ENCODE measurements at regions not wholly inside any gene's neighbourhood (a gene's known extent, or its start where the extent isn't known, plus 50 kb on each side); places are given as distances from the start of the nearest gene placed in this dataset.

- intact Hi-C loops (cut with micrococcal nuclease) = no loop called here
Measured at GRCh38 chr2:84292545-84292944, 166.5 kb downstream of the SUCLG1 start.

- intact Hi-C loops (cut with micrococcal nuclease) = no loop called here
Measured at GRCh38 chr2:84290537-84290936, 168.5 kb downstream of the SUCLG1 start.

GRCh38 chr2:84288293-84288692 lies 170.8 kb downstream of the SUCLG1 start:
- intact Hi-C loops (cut with micrococcal nuclease) = no loop called here

GRCh38 chr2:84286878-84287277 lies 172.2 kb downstream of the SUCLG1 start:
- intact Hi-C loops (cut with micrococcal nuclease) = no loop called here

- intact Hi-C loops (cut with micrococcal nuclease) = no loop called here
Measured at GRCh38 chr2:84285056-84285747, 173.9 kb downstream of the SUCLG1 start.

GRCh38 chr2:84283506-84283905 lies 175.6 kb downstream of the SUCLG1 start:
- intact Hi-C loops (cut with micrococcal nuclease) = no loop called here

- intact Hi-C loops (cut with micrococcal nuclease) = no loop called here
Measured at GRCh38 chr2:84281510-84281909, 177.6 kb downstream of the SUCLG1 start.

GRCh38 chr2:84280873-84281272 lies 178.2 kb downstream of the SUCLG1 start:
- intact Hi-C loops (cut with micrococcal nuclease) = no loop called here

- intact Hi-C loops (cut with micrococcal nuclease) = no loop called here
Measured at GRCh38 chr2:84278386-84278785, 180.7 kb downstream of the SUCLG1 start.

- intact Hi-C loops (cut with micrococcal nuclease) = no loop called here
Measured at GRCh38 chr2:84276590-84277255, 182.4 kb downstream of the SUCLG1 start.

- intact Hi-C loops (cut with micrococcal nuclease) = no loop called here
Measured at GRCh38 chr2:84273406-84273805, 185.7 kb downstream of the SUCLG1 start.

- intact Hi-C loops (cut with micrococcal nuclease) = no loop called here
Measured at GRCh38 chr2:84271977-84272376, 187.1 kb downstream of the SUCLG1 start.

GRCh38 chr2:84257831-84258230 lies 201.2 kb downstream of the SUCLG1 start:
- intact Hi-C loops (cut with micrococcal nuclease) = no loop called here

- intact Hi-C loops (cut with micrococcal nuclease) = no loop called here
Measured at GRCh38 chr2:84251651-84252302, 207.3 kb downstream of the SUCLG1 start.

- intact Hi-C loops (cut with micrococcal nuclease) = no loop called here
Measured at GRCh38 chr2:84249140-84249539, 209.9 kb downstream of the SUCLG1 start.

- intact Hi-C loops (cut with micrococcal nuclease) = no loop called here
Measured at GRCh38 chr2:84247532-84247931, 211.5 kb downstream of the SUCLG1 start.

GRCh38 chr2:84243788-84244733 lies 215.0 kb downstream of the SUCLG1 start:
- intact Hi-C loops (cut with micrococcal nuclease) = no loop called here

- intact Hi-C loops (cut with micrococcal nuclease) = no loop called here
Measured at GRCh38 chr2:84238907-84239306, 220.2 kb downstream of the SUCLG1 start.

- intact Hi-C loops (cut with micrococcal nuclease) = no loop called here
Measured at GRCh38 chr2:84236288-84236687, 222.8 kb downstream of the SUCLG1 start.

GRCh38 chr2:84234103-84234502 lies 225.0 kb downstream of the SUCLG1 start:
- intact Hi-C loops (cut with micrococcal nuclease) = no loop called here

GRCh38 chr2:84231478-84231877 lies 227.6 kb downstream of the SUCLG1 start:
- intact Hi-C loops (cut with micrococcal nuclease) = no loop called here
